CD4-positive, alpha-beta memory T cell (primary cell): ENCODE measurements at regions not wholly inside any gene's neighbourhood (a gene's known extent, or its start where the extent isn't known, plus 50 kb on each side); places are given as distances from the start of the nearest gene placed in this dataset.

Experiments
- CTCF ChIA-PET: fragments of 350-600 bp; sonication (Branson Sonifier 250); formaldehyde crosslinking; loops from one replicate; lab custom pipeline; 2021; ENCODE audit warnings: inconsistent platforms; ENCODE audit not compliant: partially characterized antibody; lab: Charles Lee
- POLR2A ChIA-PET: fragments of 350-600 bp; sonication (Branson Sonifier 250); formaldehyde crosslinking; loops from one replicate; lab custom pipeline; 2021; ENCODE audit not compliant: partially characterized antibody; lab: Charles Lee
- DNase-seq, 5 donors: peaks; one replicate each; pipeline versions ENCODE4 v3.0.0 to v3.0.0-alpha.2; 2020 to 2022; ENCODE audit warnings: mixed read lengths in 1 of 5
- H3K27ac ChIP-seq: one replicate; pipeline ENCODE4 v1.7.0; 2013; ENCODE audit warnings: low read depth, low read length
- H3K27me3 ChIP-seq: 2 replicates; pipeline ENCODE4 v1.7.0; 2013; ENCODE audit warnings: mild to moderate bottlenecking, low read length, moderate library complexity; ENCODE audit not compliant: insufficient read depth
- H3K36me3 ChIP-seq: 2 replicates; pipeline ENCODE4 v1.7.0; 2013; ENCODE audit warnings: mild to moderate bottlenecking, low read length, moderate library complexity; ENCODE audit not compliant: insufficient read depth
- H3K4me1 ChIP-seq: 2 replicates; pipeline ENCODE4 v1.7.0; 2013; ENCODE audit warnings: mild to moderate bottlenecking, low read length, moderate library complexity; ENCODE audit not compliant: insufficient read depth
- H3K4me3 ChIP-seq, 2 donors: one replicate each; pipeline ENCODE4 v1.7.0; 2013; ENCODE audit warnings: low read length in 2 of 2, mild to moderate bottlenecking in 1 of 2
- H3K9me3 ChIP-seq, 2 donors: one replicate each; pipeline ENCODE4 v1.7.0; 2013; ENCODE audit warnings: low read length in 2 of 2, control low read depth in 1 of 2; ENCODE audit not compliant: control insufficient read depth in 1 of 2
- H3K27ac Mint-ChIP-seq, 7 donors: one replicate each; pipeline ENCODE4 v1.8.0; 2020 to 2021; ENCODE audit warnings: mixed read lengths in 7 of 7, mild to moderate bottlenecking in 6 of 7, inconsistent platforms in 3 of 7, moderate library complexity in 3 of 7
- H3K27me3 Mint-ChIP-seq, 2 donors: one replicate each; pipeline ENCODE4 v1.8.0; 2020 to 2021; ENCODE audit warnings: mixed read lengths in 2 of 2
- H3K36me3 Mint-ChIP-seq, 2 donors: one replicate each; pipeline ENCODE4 v1.8.0; 2020 to 2021; ENCODE audit warnings: mixed read lengths in 2 of 2, inconsistent platforms in 1 of 2, mild to moderate bottlenecking in 1 of 2
- H3K4me1 Mint-ChIP-seq, 4 donors: one replicate each; pipeline ENCODE4 v1.8.0; 2020 to 2021; ENCODE audit warnings: mixed read lengths in 4 of 4, mild to moderate bottlenecking in 1 of 4
- H3K4me3 Mint-ChIP-seq, 8 donors: one replicate each; pipeline ENCODE4 v1.8.0; 2020 to 2021; ENCODE audit warnings: mixed read lengths in 8 of 8, mild to moderate bottlenecking in 7 of 8, moderate library complexity in 6 of 8, inconsistent platforms in 3 of 8
- H3K9me3 Mint-ChIP-seq, 8 donors: one replicate each; pipeline ENCODE4 v1.8.0; 2020 to 2021; ENCODE audit warnings: mixed read lengths in 8 of 8, mild to moderate bottlenecking in 5 of 8, inconsistent platforms in 3 of 8, moderate library complexity in 1 of 8
- intact Hi-C: fragments of 100-400 bp; cut with micrococcal nuclease; formaldehyde crosslinking; loops from one replicate; pipeline ENCODE4 v1.15.1; 2023

GRCh38 chr6:12586721-12587480 lies 129.7 kb upstream of the PHACTR1 start:
- Histone ChIP-seq H3K9me3 (no peaks in the 10 kb centered on the region), H3K4me1 (no peaks in the 10 kb centered on the region)
- intact Hi-C loops: no loop called here

DNA sequence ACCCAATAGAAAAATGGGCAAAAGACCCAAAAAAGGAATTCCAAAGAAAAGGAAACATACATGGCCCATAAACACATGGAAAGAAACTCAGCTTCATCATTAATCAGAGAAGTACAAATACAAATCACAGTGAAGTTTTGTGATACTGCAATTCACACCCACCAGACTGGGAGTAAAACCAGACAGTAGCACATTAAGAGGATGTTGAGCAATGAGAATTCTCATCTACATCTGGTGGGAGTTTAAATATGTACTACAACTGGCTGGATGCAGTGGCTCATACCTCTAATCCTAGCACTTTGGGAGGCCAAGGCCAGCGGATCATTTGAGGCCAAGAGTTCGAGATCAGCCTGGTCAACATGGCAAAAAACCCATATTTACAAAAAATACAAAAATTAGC lies 125.7 kb upstream of the PHACTR1 start:
- H3K4me3 ChIP-seq: no peak overlapping the region
- DNase-seq: no peak
- ChIA-PET POLR2A (no interaction called here), CTCF (no interaction called here)
- H3K27me3 ChIP-seq: no peaks in the 10 kb centered on the region
- no peaks in the 10 kb centered on the region for H3K36me3 ChIP-seq
- intact Hi-C loops: no loop called here
- H3K4me3 Mint-ChIP-seq: no peak overlapping the region
- H3K27ac ChIP-seq: no peak overlapping the region
- H3K27me3 Mint-ChIP-seq: peaks cover 2 to 9% of the 10 kb centered on the region in 2 donors
- no peaks in the 10 kb centered on the region for H3K9me3 ChIP-seq
- H3K4me1 ChIP-seq: no peaks in the 10 kb centered on the region
- H3K9me3 Mint-ChIP-seq: no peaks in the 10 kb centered on the region
- no peak overlapping the region for H3K27ac Mint-ChIP-seq
- H3K4me1 Mint-ChIP-seq: peaks cover 0 to 1% (median 0%) of the 10 kb centered on the region in 4 donors
- H3K36me3 Mint-ChIP-seq: no peaks in the 10 kb centered on the region

More at GRCh38 chr6:12586721-12587480, 129.7 kb upstream of the PHACTR1 start:
- Mint-ChIP-seq H3K4me3 (no peak overlapping the region), H3K27me3 (peaks cover 5 to 9% of the 10 kb centered on the region in 2 donors), H3K27ac (no peak overlapping the region), H3K36me3 (no peaks in the 10 kb centered on the region), H3K4me1 (no peaks in the 10 kb centered on the region), H3K9me3 (peaks cover 0 to 2% (median 0%) of the 10 kb centered on the region in 8 donors)
- no peak overlapping the region for H3K4me3 ChIP-seq
- H3K27me3 ChIP-seq: no peaks in the 10 kb centered on the region
- ChIA-PET CTCF (no interaction called here), POLR2A (no interaction called here)
- H3K36me3 ChIP-seq: no peaks in the 10 kb centered on the region
- no peak for DNase-seq
- H3K27ac ChIP-seq: no peak overlapping the region

DNA sequence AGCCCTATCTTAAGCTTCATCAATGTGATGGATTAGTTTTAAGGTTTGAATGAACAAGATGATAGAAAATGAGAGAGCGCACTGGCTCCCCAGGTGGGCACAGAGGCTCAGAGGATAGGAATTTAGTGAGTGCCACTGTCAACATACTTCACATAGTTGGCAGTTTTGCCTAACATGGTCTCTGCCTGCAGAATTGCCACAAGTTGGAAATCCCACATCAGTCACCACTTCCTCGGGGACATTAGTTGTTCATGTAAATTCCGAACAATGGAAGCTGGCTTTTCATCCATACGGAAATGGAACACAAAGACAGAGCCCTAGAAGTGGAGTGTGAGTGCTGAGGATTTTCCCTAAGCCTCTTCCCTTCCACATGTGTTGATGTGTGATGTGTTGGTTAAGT lies 123.9 kb upstream of the PHACTR1 start:
- no peak for DNase-seq
- Mint-ChIP-seq H3K36me3 (no peaks in the 10 kb centered on the region), H3K4me3 (no peak overlapping the region), H3K4me1 (peaks cover 0 to 1% (median 0%) of the 10 kb centered on the region in 4 donors), H3K27me3 (peaks cover 0 to 6% of the 10 kb centered on the region in 2 donors), H3K9me3 (no peaks in the 10 kb centered on the region), H3K27ac (no peak overlapping the region)
- H3K27me3 ChIP-seq: no peaks in the 10 kb centered on the region
- ChIA-PET CTCF (no interaction called here), POLR2A (no interaction called here)
- no peaks in the 10 kb centered on the region for H3K4me1 ChIP-seq
- no peak overlapping the region for H3K4me3 ChIP-seq
- H3K36me3 ChIP-seq: no peaks in the 10 kb centered on the region
- intact Hi-C loops: no loop called here
- no peaks in the 10 kb centered on the region for H3K9me3 ChIP-seq
- H3K27ac ChIP-seq: no peak overlapping the region

DNA sequence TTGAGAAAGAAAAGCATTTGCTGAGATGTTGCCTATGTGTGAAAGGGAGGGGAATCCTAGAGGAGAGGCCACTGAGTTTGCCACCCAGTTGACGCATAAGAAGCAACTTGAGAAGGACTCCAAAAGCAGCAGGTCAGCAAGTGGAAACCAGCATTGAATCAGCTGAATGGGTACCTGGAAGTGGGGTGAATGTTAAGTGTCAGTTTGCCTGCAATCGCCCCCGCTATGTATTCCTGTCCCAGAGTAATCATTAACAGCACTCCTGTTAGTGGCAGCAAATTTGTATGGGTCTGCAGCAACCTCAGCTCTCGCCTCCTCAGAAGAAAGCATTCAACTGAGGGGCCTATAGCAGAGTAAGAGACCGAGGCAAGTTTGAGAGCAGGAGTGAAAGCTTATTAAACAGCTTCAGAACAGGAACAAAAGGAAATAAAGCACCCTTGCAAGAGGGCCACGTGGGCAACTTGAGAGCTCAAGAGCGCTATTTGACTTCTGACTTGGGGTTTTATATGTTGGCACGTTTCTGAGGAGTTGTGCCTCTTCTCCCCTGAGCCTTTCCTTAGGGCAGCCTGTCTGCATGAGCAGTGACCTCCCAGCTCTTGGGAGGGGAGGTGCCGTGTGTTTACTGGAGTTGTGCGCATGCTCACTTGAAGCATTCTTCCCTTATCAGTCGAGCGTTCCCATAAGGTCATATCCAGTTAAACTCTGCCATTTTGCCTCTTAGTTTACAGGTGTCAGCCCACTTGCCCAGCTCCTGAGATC lies 122.6 kb upstream of the PHACTR1 start:
- H3K27me3 Mint-ChIP-seq: peaks cover 0 to 6% of the 10 kb centered on the region in 2 donors
- intact Hi-C loops: no loop called here
- no peak for DNase-seq
- no peaks in the 10 kb centered on the region for H3K27me3 ChIP-seq
- no peaks in the 10 kb centered on the region for H3K36me3 ChIP-seq
- no peaks in the 10 kb centered on the region for H3K9me3 ChIP-seq
- POLR2A ChIA-PET: no interaction called here
- CTCF ChIA-PET: no interaction called here
- H3K4me1 Mint-ChIP-seq: peaks cover 0 to 1% (median 0%) of the 10 kb centered on the region in 4 donors
- H3K9me3 Mint-ChIP-seq: no peaks in the 10 kb centered on the region
- no peaks in the 10 kb centered on the region for H3K36me3 Mint-ChIP-seq
- no peak overlapping the region for H3K27ac ChIP-seq
- H3K4me1 ChIP-seq: no peaks in the 10 kb centered on the region
- H3K27ac Mint-ChIP-seq: no peak overlapping the region
- no peak overlapping the region for H3K4me3 ChIP-seq
- no peak overlapping the region for H3K4me3 Mint-ChIP-seq

DNA sequence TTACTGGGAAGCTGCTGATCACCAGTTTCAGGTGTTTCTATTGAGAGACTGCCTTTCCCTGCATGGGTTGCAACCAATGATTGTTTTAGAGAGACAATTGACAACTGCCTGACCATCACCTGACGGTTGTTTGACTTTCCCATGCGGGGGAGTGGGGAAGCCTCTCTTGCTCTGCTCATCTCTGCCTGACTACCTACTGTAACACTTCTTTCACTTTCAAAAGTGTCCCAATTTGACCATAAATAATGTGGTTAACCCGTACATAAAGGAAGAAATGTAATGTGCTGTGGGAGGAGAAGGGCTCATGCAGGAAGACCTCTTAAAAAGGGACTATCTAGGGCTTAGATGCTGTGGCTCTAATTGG lies 122.1 kb upstream of the PHACTR1 start:
- Mint-ChIP-seq H3K27me3 (peaks cover 0 to 6% of the 10 kb centered on the region in 2 donors), H3K4me3 (no peak overlapping the region), H3K9me3 (no peaks in the 10 kb centered on the region), H3K36me3 (no peaks in the 10 kb centered on the region), H3K4me1 (peaks cover 0 to 1% (median 0%) of the 10 kb centered on the region in 4 donors), H3K27ac (no peak overlapping the region)
- no peak for DNase-seq
- no peaks in the 10 kb centered on the region for H3K4me1 ChIP-seq
- no peak overlapping the region for H3K27ac ChIP-seq
- ChIA-PET POLR2A (no interaction called here), CTCF (no interaction called here)
- H3K9me3 ChIP-seq: no peaks in the 10 kb centered on the region
- no peak overlapping the region for H3K4me3 ChIP-seq
- intact Hi-C loops: no loop called here
- H3K27me3 ChIP-seq: no peaks in the 10 kb centered on the region
- no peaks in the 10 kb centered on the region for H3K36me3 ChIP-seq

DNA sequence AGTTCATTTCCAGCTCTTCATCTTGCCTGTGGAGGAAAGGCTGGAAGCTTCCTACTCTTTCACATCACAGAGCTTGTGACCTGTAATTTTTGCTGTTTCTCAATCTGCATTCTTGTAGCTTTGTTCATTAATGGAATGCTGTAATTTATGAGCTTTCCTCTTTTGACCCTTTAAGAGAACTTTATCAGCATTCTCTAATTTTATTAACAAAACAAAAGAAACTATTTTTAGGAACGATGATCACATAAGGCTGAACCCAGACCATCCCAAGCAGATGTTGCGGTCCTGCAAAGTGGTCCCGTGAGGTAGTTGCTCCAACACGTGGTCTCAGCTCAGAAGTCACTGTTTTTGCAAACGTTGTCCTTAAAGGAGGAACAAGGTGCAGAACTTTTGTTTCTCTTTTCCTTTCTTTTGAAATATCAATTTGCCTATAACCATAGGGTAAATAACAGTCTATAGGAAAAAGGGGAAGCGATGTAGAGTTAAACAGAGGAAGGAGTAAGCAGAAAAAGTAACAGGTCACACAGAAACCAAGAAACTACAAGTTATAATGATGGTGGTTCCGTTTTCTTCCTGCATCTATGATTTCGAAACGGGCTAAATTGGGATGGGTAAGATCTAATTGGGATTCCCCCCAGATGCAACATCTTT lies 121.3 kb upstream of the PHACTR1 start:
- ChIA-PET CTCF (no interaction called here), POLR2A (no interaction called here)
- peaks cover 0 to 1% (median 0%) of the 10 kb centered on the region in 4 donors for H3K4me1 Mint-ChIP-seq
- DNase-seq: no peak
- peaks cover 0 to 6% of the 10 kb centered on the region in 2 donors for H3K27me3 Mint-ChIP-seq
- no peaks in the 10 kb centered on the region for H3K9me3 Mint-ChIP-seq
- no peaks in the 10 kb centered on the region for H3K9me3 ChIP-seq
- no peaks in the 10 kb centered on the region for H3K4me1 ChIP-seq
- H3K27me3 ChIP-seq: no peaks in the 10 kb centered on the region
- H3K4me3 ChIP-seq: no peak overlapping the region
- no peak overlapping the region for H3K27ac ChIP-seq
- intact Hi-C loops: no loop called here
- no peak overlapping the region for H3K27ac Mint-ChIP-seq
- H3K36me3 Mint-ChIP-seq: no peaks in the 10 kb centered on the region
- no peaks in the 10 kb centered on the region for H3K36me3 ChIP-seq
- H3K4me3 Mint-ChIP-seq: no peak overlapping the region

- no peak overlapping the region for H3K4me3 ChIP-seq
- no peak overlapping the region for H3K27ac Mint-ChIP-seq
- CTCF ChIA-PET: interaction anchor here (0.6 kb wide), 1 partner anchor 8 kb away, joined by 3 read pairs; no protein-coding TSS in a partner anchor
- no peaks in the 10 kb centered on the region for H3K27me3 ChIP-seq
- no peaks in the 10 kb centered on the region for H3K36me3 ChIP-seq
- POLR2A ChIA-PET: no interaction called here
- peaks cover 0 to 1% (median 0%) of the 10 kb centered on the region in 4 donors for H3K4me1 Mint-ChIP-seq
- no peak for DNase-seq
- peaks cover 0 to 6% of the 10 kb centered on the region in 2 donors for H3K27me3 Mint-ChIP-seq
- no peak overlapping the region for H3K27ac ChIP-seq
- no peaks in the 10 kb centered on the region for H3K9me3 Mint-ChIP-seq
- H3K4me1 ChIP-seq: no peaks in the 10 kb centered on the region
- H3K4me3 Mint-ChIP-seq: no peak overlapping the region
- H3K9me3 ChIP-seq: no peaks in the 10 kb centered on the region
- intact Hi-C loops: no loop called here
- H3K36me3 Mint-ChIP-seq: no peaks in the 10 kb centered on the region
Measured at GRCh38 chr6:12596731-12597130, 119.8 kb upstream of the PHACTR1 start.
